ENCODE measurements at regions not wholly inside any gene's neighbourhood (a gene's known extent, or its start where the extent isn't known, plus 50 kb on each side); places are given as distances from the start of the nearest gene placed in this dataset.

- Mint-ChIP-seq H3K27ac (no peak overlapping the region), H3K36me3 (peaks cover 0 to 3% (median 3%) of the 10 kb centered on the region in 3 donors), H3K27me3 (peaks cover 12 to 45% (median 32%) of the 10 kb centered on the region in 5 donors), H3K4me1 (no peaks in the 10 kb centered on the region), H3K9me3 (peaks cover 0 to 1% (median 0%) of the 10 kb centered on the region in 9 donors), H3K4me3 (no peak overlapping the region)
- ATAC-seq (no peak), DNase-seq (no peak)
- POLR2A ChIA-PET = no interaction called here
Measured at GRCh38 chr20:2047456-2048092, 53.7 kb upstream of the PDYN start.

GRCh38 chr20:2045101-2045500 is 51.2 kb upstream of the PDYN start:
- no peak for ATAC-seq
- no peak overlapping the region for H3K4me3 Mint-ChIP-seq
- POLR2A ChIA-PET = interaction anchor here (0.6 kb wide), 1 partner anchor 45 kb away, joined by 3 read pairs; no protein-coding TSS in a partner anchor

More at GRCh38 chr20:2045101-2045500, 51.2 kb upstream of the PDYN start:
- no peak for DNase-seq
- no peaks in the 10 kb centered on the region for H3K36me3 Mint-ChIP-seq
- no peaks in the 10 kb centered on the region for H3K4me1 Mint-ChIP-seq
- H3K9me3 Mint-ChIP-seq = no peaks in the 10 kb centered on the region
- H3K27ac Mint-ChIP-seq = peak overlapping the region in 1 of 10 donors; percentile 46
- peaks cover 6 to 26% (median 20%) of the 10 kb centered on the region in 5 donors for H3K27me3 Mint-ChIP-seq

Data from naive thymus-derived CD8-positive, alpha-beta T cell (primary cell).